BE2C (cell line): ENCODE measurements at regions not wholly inside any gene's neighbourhood (a gene's known extent, or its start where the extent isn't known, plus 50 kb on each side); places are given as distances from the start of the nearest gene placed in this dataset.

Experiments used
- DNase-seq: peaks from one replicate; pipeline ENCODE4 v3.0.0-alpha.2; 2020
- H3K27me3 ChIP-seq: fragments of 250-450 bp; sonication (Bioruptor Pico); 2 replicates; pipeline ENCODE4 v1.5.1; 2020; ENCODE audit warnings: mild to moderate bottlenecking
- H3K36me3 ChIP-seq: fragments of 250-450 bp; sonication (Bioruptor Pico); 2 replicates; pipeline ENCODE4 v1.5.1; 2020; ENCODE audit warnings: mild to moderate bottlenecking
- H3K4me1 ChIP-seq: fragments of 250-450 bp; sonication (Bioruptor Pico); 2 replicates; pipeline ENCODE4 v1.5.1; 2020
- H3K4me3 ChIP-seq: 2 replicates; pipeline ENCODE4 v1.5.1; 2011; ENCODE audit warnings: low read depth, low read length
- H3K9me3 ChIP-seq: fragments of 250-450 bp; sonication (Bioruptor Pico); 2 replicates; pipeline ENCODE4 v1.5.1; 2020
- TF ChIP-seq, protein P1 (sequence below): IDR thresholded peaks from 2 replicates; pipeline ENCODE4 v1.5.1; 2012; ENCODE audit warnings: mild to moderate bottlenecking, low read depth, low read length

DNA sequence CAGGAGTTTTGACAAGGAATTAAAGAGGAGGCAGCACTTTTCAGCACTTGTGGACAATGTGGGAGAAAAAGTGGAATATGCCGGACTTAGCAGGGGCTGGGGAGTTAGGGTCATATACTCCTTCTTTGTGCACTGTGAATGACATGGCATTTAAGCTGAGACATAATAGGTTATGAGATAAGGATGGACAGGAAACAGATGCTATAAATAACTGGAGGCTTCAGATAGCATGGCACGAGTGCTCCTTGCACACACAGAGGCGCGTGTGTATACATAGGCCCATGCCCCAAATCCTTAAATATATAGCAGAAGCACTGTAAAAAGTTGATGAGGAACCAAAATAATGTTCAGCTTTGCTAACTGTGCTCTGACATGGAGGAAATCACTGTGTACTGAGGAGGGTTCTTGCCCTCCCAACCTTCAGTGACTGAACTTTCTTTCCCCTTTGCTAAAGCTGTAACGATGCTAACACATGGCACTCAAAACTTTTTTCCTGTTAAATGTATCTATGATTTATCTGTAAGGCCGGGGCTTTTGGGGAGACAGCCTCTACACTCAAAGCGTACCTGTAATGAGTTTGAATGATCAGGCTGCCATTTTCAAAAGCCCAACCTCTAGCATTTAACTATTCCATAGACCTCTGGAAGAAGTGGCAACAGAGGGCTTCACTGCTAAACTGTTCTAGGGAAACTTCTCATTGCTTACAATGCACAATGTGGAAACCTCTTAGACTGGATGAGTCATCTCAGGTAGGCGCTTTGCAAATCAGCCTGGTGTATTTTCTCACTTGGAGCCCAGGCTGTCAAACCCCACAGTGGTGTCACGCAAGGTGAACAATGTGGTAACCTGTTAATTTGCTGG is 784.6 kb downstream of the NR2F2 start:
- Histone ChIP-seq H3K27me3 (no peaks in the 10 kb centered on the region), H3K9me3 (no peaks in the 10 kb centered on the region), H3K4me3 (no peak overlapping the region), H3K4me1 (no peaks in the 10 kb centered on the region), H3K36me3 (no peaks in the 10 kb centered on the region)
- TF ChIP-seq, protein P1, sequence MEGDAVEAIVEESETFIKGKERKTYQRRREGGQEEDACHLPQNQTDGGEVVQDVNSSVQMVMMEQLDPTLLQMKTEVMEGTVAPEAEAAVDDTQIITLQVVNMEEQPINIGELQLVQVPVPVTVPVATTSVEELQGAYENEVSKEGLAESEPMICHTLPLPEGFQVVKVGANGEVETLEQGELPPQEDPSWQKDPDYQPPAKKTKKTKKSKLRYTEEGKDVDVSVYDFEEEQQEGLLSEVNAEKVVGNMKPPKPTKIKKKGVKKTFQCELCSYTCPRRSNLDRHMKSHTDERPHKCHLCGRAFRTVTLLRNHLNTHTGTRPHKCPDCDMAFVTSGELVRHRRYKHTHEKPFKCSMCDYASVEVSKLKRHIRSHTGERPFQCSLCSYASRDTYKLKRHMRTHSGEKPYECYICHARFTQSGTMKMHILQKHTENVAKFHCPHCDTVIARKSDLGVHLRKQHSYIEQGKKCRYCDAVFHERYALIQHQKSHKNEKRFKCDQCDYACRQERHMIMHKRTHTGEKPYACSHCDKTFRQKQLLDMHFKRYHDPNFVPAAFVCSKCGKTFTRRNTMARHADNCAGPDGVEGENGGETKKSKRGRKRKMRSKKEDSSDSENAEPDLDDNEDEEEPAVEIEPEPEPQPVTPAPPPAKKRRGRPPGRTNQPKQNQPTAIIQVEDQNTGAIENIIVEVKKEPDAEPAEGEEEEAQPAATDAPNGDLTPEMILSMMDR, result no peak
- DNase-seq, result no peak

GRCh38 chr15:97115761-97116070 is 785.2 kb downstream of the NR2F2 start:
- TF ChIP-seq, protein P1, result no peak
- no peaks in the 10 kb centered on the region for H3K9me3 ChIP-seq
- H3K36me3 ChIP-seq, result no peaks in the 10 kb centered on the region
- H3K4me3 ChIP-seq, result no peak overlapping the region
- no peak for DNase-seq
- no peaks in the 10 kb centered on the region for H3K4me1 ChIP-seq
- H3K27me3 ChIP-seq, result no peaks in the 10 kb centered on the region

DNA sequence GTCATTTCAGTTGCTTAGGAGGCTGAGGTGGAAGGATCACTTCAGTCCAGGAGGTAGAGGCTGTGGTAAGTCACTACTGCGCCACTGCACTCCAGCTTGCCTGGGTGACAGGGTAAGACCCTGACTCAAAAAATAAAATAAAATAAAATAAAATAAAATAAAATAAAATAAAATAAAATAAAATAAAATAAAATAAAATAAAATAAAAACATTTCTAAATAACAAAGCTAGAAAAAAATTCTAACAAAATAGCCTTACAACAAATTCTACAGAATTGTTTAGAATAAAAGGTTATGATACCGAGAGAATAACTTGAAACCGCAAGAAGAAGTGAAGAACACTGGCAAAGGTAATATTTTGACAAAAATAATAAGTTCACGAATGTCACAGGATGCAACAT is 794.3 kb downstream of the NR2F2 start:
- TF ChIP-seq, protein P1, result no peak
- Histone ChIP-seq H3K4me3 (no peak overlapping the region), H3K27me3 (no peaks in the 10 kb centered on the region), H3K4me1 (no peaks in the 10 kb centered on the region), H3K9me3 (no peaks in the 10 kb centered on the region; the same call in none of the 2 replicates), H3K36me3 (no peaks in the 10 kb centered on the region)
- no peak for DNase-seq

- H3K9me3 ChIP-seq, result no peaks in the 10 kb centered on the region; the same call in 1 of the 2 replicates
- TF ChIP-seq, protein P1, result no peak
- no peaks in the 10 kb centered on the region for H3K36me3 ChIP-seq
- H3K4me1 ChIP-seq, result no peaks in the 10 kb centered on the region
- no peak overlapping the region for H3K4me3 ChIP-seq
- no peak for DNase-seq
- no peaks in the 10 kb centered on the region for H3K27me3 ChIP-seq
These were observed 796.2 kb downstream of the NR2F2 start for GRCh38 chr15:97126553-97127233.

GRCh38 chr15:97129674-97130073 is 799.2 kb downstream of the NR2F2 start:
- Histone ChIP-seq H3K9me3 (no peaks in the 10 kb centered on the region; the same call in 1 of the 2 replicates), H3K36me3 (no peaks in the 10 kb centered on the region), H3K27me3 (no peaks in the 10 kb centered on the region), H3K4me1 (no peaks in the 10 kb centered on the region), H3K4me3 (no peak overlapping the region)
- no peak for DNase-seq
- TF ChIP-seq, protein P1, result no peak

- Histone ChIP-seq H3K9me3 (no peaks in the 10 kb centered on the region; the same call in 1 of the 2 replicates), H3K4me3 (no peak overlapping the region), H3K36me3 (no peaks in the 10 kb centered on the region), H3K4me1 (no peaks in the 10 kb centered on the region), H3K27me3 (no peaks in the 10 kb centered on the region)
- TF ChIP-seq, protein P1, result no peak
- no peak for DNase-seq
These were observed 809.7 kb downstream of the NR2F2 start for GRCh38 chr15:97140216-97140615.
